Chondrocyte (in vitro differentiated cells): ENCODE measurements at regions not wholly inside any gene's neighbourhood (a gene's known extent, or its start where the extent isn't known, plus 50 kb on each side); places are given as distances from the start of the nearest gene placed in this dataset.
"Not testable (repeated sequence)": the region's sequence is repeated elsewhere in the genome, so short reads cannot be mapped to it uniquely, and the experiment has no call there.

Experiments used
- DNase-seq: peaks from one replicate; pipeline ENCODE4 v3.0.0; 2021; ENCODE audit warnings: mixed read lengths, low spot score
- H3K27ac Mint-ChIP-seq: one replicate; pipeline ENCODE4 v1.8.0; 2021; ENCODE audit warnings: mild to moderate bottlenecking, moderate library complexity, mixed read lengths; ENCODE audit not compliant: unreplicated experiment
- H3K27me3 Mint-ChIP-seq: 2 replicates; pipeline ENCODE4 v1.8.0; 2021; ENCODE audit warnings: low read depth, mixed read lengths
- H3K36me3 Mint-ChIP-seq: 2 replicates; pipeline ENCODE4 v1.8.0; 2021; ENCODE audit warnings: low read depth, mixed read lengths
- H3K4me1 Mint-ChIP-seq: 2 replicates; pipeline ENCODE4 v1.8.0; 2021; ENCODE audit warnings: low read depth, mild to moderate bottlenecking, mixed read lengths
- H3K4me3 Mint-ChIP-seq: one replicate; pipeline ENCODE4 v1.8.0; 2021; ENCODE audit warnings: mild to moderate bottlenecking, moderate library complexity, mixed read lengths; ENCODE audit not compliant: unreplicated experiment
- H3K9me3 Mint-ChIP-seq: 2 replicates; pipeline ENCODE4 v1.8.0; 2021; ENCODE audit warnings: low read depth, mixed read lengths
- CTCF ChIP-seq: fragments of 200-600 bp; sonication (generic); IDR thresholded peaks from 2 replicates; pipeline ENCODE4 v1.5.0; 2021; ENCODE audit warnings: antibody characterized with exemption, mild to moderate bottlenecking, moderate library complexity

- H3K9me3 Mint-ChIP-seq, result no peaks in the 10 kb centered on the region
- H3K36me3 Mint-ChIP-seq, result no peaks in the 10 kb centered on the region
- peaks cover 3% of the 10 kb centered on the region for H3K27me3 Mint-ChIP-seq
- H3K27ac Mint-ChIP-seq, result no peak overlapping the region
- peaks cover 14% of the 10 kb centered on the region for H3K4me1 Mint-ChIP-seq
- no peak for TF ChIP-seq CTCF
- DNase-seq, result no peak
- H3K4me3 Mint-ChIP-seq, result no peak overlapping the region
These were observed 114.0 kb downstream of the LHX2 start for GRCh38 chr9:124125651-124125977.

DNA sequence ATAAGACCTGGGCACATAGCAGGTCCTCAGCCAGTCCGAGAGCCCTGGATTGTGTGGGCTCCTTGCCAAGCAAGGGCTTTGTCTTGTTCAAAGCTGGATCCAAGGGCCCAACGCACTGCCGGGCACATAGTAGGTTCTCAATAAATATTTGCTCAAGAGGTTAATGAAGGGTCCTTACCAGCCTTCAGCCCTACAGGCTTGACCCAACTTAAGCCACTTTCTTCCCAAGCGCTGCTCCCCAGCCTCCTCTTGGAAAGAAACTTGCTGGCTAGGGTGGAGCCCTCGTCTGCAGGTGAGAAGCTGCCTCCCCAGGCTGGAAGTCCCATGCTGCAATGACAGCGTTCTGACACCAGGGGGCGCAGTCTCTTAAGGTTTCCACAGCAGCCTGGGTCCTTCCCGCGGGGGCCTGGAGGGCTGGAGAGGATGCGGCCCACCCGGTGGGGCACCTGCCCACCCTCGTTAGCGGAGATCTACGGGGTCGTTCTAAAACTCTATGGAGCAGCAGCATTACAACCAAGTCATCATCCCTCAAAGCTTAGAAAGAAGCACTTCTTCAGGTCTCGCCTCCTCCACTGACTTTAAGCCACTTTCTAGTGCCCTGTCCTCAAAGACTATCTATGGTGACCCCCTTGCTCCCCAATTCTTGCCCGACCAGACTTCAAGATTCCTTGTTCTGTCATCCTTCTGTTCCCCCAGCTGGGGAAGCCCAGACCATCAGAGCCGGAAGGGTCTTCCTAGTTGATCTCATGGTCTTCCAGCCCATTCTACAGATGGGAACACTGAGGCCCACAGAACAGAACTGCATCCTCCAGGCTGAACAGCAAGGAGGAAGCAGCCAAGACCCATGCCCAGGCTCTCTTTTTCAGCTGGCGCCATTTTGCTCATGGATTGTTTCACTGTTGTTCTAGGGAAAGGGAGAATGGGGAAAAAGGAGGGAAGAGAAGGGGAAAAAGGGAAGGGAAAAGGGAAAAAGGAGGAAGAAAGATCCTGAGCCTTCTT is 115.4 kb downstream of the LHX2 start:
- Mint-ChIP-seq H3K4me1 (peaks cover 25% of the 10 kb centered on the region), H3K9me3 (no peaks in the 10 kb centered on the region), H3K4me3 (no peak overlapping the region), H3K27me3 (peaks cover 3% of the 10 kb centered on the region), H3K27ac (no peak overlapping the region), H3K36me3 (no peaks in the 10 kb centered on the region)
- DNase-seq, result no peak
- TF ChIP-seq CTCF, result peak; percentile 99

DNA sequence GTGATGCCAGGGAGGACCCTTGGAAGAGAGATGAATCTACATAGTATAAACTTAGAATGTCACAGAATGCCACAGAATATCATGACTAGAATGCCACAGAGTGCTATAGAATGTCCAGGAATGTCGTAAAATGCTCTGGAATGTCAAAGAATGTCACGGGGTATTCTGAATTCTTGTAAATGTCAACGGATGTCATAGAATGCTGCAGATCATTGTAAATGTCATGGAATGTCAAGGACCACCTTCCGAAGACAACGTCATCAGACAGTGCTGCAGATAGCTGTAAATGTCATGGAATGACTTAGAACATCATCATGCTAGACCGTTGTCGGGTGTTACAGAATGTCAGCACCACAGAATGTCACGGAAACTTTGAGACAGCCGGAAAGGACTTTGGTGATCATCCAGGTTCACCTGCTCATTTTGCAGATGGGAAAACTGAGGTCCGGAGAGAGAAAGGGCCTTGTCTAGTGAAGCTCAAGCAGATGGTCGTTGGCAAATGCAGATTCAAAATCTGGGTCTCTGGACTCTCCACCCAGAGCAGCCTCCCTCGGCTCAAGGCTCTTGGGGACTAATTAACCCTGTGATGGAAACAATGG is 117.1 kb downstream of the LHX2 start:
- Mint-ChIP-seq H3K9me3 (no peaks in the 10 kb centered on the region), H3K27me3 (peaks cover 3% of the 10 kb centered on the region), H3K36me3 (no peaks in the 10 kb centered on the region), H3K4me3 (no peak overlapping the region), H3K27ac (no peak overlapping the region), H3K4me1 (peaks cover 32% of the 10 kb centered on the region)
- TF ChIP-seq CTCF, result no peak
- DNase-seq, result no peak

- Mint-ChIP-seq H3K4me3 (no peak overlapping the region), H3K36me3 (no peaks in the 10 kb centered on the region), H3K4me1 (peaks cover 32% of the 10 kb centered on the region), H3K9me3 (no peaks in the 10 kb centered on the region), H3K27ac (no peak overlapping the region), H3K27me3 (no peaks in the 10 kb centered on the region)
- DNase-seq, result no peak
- no peak for TF ChIP-seq CTCF
These were observed 118.9 kb downstream of the LHX2 start for GRCh38 chr9:124130277-124131075.

DNA sequence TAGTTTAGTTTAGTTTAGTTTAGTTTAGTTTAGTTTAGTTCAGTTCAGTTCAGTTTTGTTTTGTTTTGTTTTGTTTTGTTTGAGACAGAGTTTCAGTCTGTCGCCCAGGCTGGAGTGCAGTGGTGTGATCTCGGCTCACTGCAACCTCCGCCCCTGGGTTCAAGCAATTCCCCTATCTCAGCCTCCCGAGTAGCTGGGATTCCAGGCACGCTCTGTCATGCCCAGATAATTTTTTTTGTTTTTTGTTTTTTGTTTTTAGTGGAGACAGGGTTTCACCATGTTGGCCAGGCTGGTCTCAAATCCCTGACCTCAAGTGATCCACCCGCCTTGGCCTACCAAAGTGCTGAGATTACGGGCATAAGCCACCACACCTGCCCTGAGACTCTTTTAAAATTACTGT is 120.0 kb downstream of the LHX2 start:
- H3K4me1 Mint-ChIP-seq, result peaks cover 32% of the 10 kb centered on the region
- H3K9me3 Mint-ChIP-seq, H3K36me3 Mint-ChIP-seq, DNase-seq, H3K27ac Mint-ChIP-seq, H3K4me3 Mint-ChIP-seq, H3K27me3 Mint-ChIP-seq: not testable (repeated sequence)
